ENCODE measurements at regions not wholly inside any gene's neighbourhood (a gene's known extent, or its start where the extent isn't known, plus 50 kb on each side); places are given as distances from the start of the nearest gene placed in this dataset.

- TF ChIP-seq CTCF (optimal IDR thresholded peaks at IDR 0.05 in 1 of 3, IDR thresholded peaks at IDR 0.05 in 1 of 3, conservative IDR thresholded peaks at IDR 0.05 in 1 of 3; ENCODE audit: extremely low read depth in 1 of 3, insufficient read depth in 2 of 3, low read length in 3 of 3) (no peak), EZH2 (IDR thresholded peaks at IDR 0.05; ENCODE audit: low read length) (no peak)
These were observed 216.3 kb upstream of the PGR start for GRCh38 chr11:101345891-101346290.
